Heart left ventricle (tissue), 16 donors: ENCODE measurements at regions not wholly inside any gene's neighbourhood (a gene's known extent, or its start where the extent isn't known, plus 50 kb on each side); places are given as distances from the start of the nearest gene placed in this dataset.

Source experiments
- ATAC-seq, 4 donors: fragments of 200-7000 bp; cut with Tn5 transposase; one replicate each; pipeline ENCODE4 v1.9.1; 2020 to 2022; ENCODE audit warnings: moderate library complexity in 4 of 4, mild to moderate bottlenecking in 3 of 4, moderate number of reproducible peaks in 1 of 4
- DNase-seq, 5 donors: peaks; one replicate each; pipeline ENCODE4 v3.0.0-alpha.2; 2020
- H3K27ac ChIP-seq, 12 donors: fragments of 200-600 bp; sonication (generic) in 4 of 12; one replicate each; pipeline versions ENCODE4 v1.5.0 to v1.8.0; 2016 to 2022; ENCODE audit warnings: mild to moderate bottlenecking in 2 of 12
- H3K27me3 ChIP-seq, 9 donors: fragments of 200-600 bp; sonication (generic) in 2 of 9; one replicate each; pipeline versions ENCODE4 v1.5.1 to v1.8.0; 2016 to 2022; ENCODE audit warnings: mild to moderate bottlenecking in 3 of 9
- H3K36me3 ChIP-seq, 9 donors: fragments of 200-600 bp; sonication (generic) in 2 of 9; one replicate each; pipeline versions ENCODE4 v1.5.0 to v1.8.0; 2018 to 2022; ENCODE audit warnings: mild to moderate bottlenecking in 2 of 9
- H3K4me1 ChIP-seq, 12 donors: fragments of 200-600 bp; sonication (generic) in 4 of 12; one replicate each; pipeline versions ENCODE4 v1.5.0 to v1.8.0; 2016 to 2022; ENCODE audit warnings: mild to moderate bottlenecking in 3 of 12
- H3K4me3 ChIP-seq, 12 donors: fragments of 200-600 bp; sonication (generic) in 4 of 12; one replicate each; pipeline versions ENCODE4 v1.5.0 to v1.8.0; 2017 to 2022; ENCODE audit warnings: mild to moderate bottlenecking in 9 of 12, moderate library complexity in 4 of 12
- H3K9me3 ChIP-seq, 12 donors: fragments of 200-600 bp; sonication (generic) in 4 of 12; one replicate each; pipeline versions ENCODE4 v1.5.0 to v1.8.0; 2016 to 2022; ENCODE audit warnings: mild to moderate bottlenecking in 1 of 12
- POLR2A ChIP-seq, 2 donors: fragments of 450-650 bp; IDR thresholded peaks; one replicate each; pipeline ENCODE4 v1.6.1; 2017; ENCODE audit warnings: antibody characterized with exemption in 2 of 2, mild to moderate bottlenecking in 2 of 2, moderate library complexity in 2 of 2
- WGBS, 4 donors: extraction: QIAGEN DNeasy Blood & Tissue Kit in 2 of 4; methylation state at CpG; one replicate each; pipeline versions ENCODE4 v1.1.5 to v1.1.7; 2013 to 2018; 5-methylcytosine and 5-hydroxymethylcytosine counted together
- intact Hi-C, 10 donors: fragments of 100-400 bp; cut with DNase I; formaldehyde crosslinking; loops; one replicate each; pipeline versions ENCODE4 v1.11.1 to v1.14.2; 2022
- TF ChIP-seq, protein P1 (sequence below), 12 donors: fragments of 200-600 bp; sonication (generic) in 4 of 12; IDR thresholded peaks; one replicate each; pipeline versions ENCODE4 v1.5.0 to v1.8.0; 2018 to 2022; ENCODE audit warnings: antibody characterized with exemption in 12 of 12, mild to moderate bottlenecking in 5 of 12
- donor health status: ischemic (EF 13 %, LVEDD 7.1; RV severe dilation, severe dysfunction).
- donor health status: healthy with polysubstance abuse.
- donor health status: DM: no; HTN: yes; CAD: no.
- donor health status: DM: no; HTN: no; CAD: no.
- donor health status: ischemic (EF 25% LVEDD 6.9; RV normal size, moderate dysfunction).
- donor health status: ischemic (EF 25% LVEDD 5.7; RV mildly dilated, moderate dysfunction).
- donor health status: healthy.
- donor health status: DM: yes; HTN: yes; CAD: no.
- donor health status: ischemic (EF 35%, LVEDD 5.7; RV mildly dilated, moderate dysfunction).
- donor health status: nonischemic (EF 11% LVEDD 7.7; RV severe dilation, severe dysfunction).
- donor health status: DM: yes; HTN: yes; CAD: no.
- donor health status: PGD.
- donor health status: ischemic (EF 29% LVEDD 5.4; RV normal size, mild dysfunction).
- donor health status: nonischemic (EF 23%, LVEDD 6.1; RV moderate dilation, normal function).

DNA sequence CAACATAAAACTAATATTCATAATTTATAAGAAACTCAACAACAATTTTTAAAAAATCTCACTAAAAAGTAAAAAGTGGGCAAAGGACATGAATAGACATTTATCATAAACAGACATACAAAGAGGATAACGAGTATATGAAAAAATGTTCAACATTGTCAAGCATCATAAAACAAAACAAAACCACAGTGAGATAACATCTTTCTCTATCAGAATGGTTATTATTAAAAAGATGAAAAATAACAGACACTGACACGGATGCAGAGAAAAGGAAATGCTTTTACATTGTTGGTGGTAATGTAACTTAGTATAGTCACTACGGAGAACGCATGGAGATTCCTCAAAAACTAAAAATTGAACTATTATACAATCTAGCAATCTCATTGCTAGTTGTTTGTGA lies 813.0 kb downstream of the LUZP2 start:
- ATAC-seq (no peak), DNase-seq (no peak)
- 77 to 80% (median 78%) methylated on average over 4 of the region's 4 CpGs for WGBS, 4 donors
- H3K4me1 ChIP-seq, result no peaks in the 10 kb centered on the region
- intact Hi-C loops, result no loop called here
- TF ChIP-seq POLR2A (IDR thresholded peaks at IDR 0.05), result no peak
- TF ChIP-seq, protein P1, sequence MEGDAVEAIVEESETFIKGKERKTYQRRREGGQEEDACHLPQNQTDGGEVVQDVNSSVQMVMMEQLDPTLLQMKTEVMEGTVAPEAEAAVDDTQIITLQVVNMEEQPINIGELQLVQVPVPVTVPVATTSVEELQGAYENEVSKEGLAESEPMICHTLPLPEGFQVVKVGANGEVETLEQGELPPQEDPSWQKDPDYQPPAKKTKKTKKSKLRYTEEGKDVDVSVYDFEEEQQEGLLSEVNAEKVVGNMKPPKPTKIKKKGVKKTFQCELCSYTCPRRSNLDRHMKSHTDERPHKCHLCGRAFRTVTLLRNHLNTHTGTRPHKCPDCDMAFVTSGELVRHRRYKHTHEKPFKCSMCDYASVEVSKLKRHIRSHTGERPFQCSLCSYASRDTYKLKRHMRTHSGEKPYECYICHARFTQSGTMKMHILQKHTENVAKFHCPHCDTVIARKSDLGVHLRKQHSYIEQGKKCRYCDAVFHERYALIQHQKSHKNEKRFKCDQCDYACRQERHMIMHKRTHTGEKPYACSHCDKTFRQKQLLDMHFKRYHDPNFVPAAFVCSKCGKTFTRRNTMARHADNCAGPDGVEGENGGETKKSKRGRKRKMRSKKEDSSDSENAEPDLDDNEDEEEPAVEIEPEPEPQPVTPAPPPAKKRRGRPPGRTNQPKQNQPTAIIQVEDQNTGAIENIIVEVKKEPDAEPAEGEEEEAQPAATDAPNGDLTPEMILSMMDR (IDR thresholded peaks at IDR 0.05), result no peak
- no peaks in the 10 kb centered on the region for H3K27me3 ChIP-seq
- H3K4me3 ChIP-seq, result no peak overlapping the region
- H3K9me3 ChIP-seq, result peaks cover 0 to 17% (median 0%) of the 10 kb centered on the region in 12 donors
- no peak overlapping the region for H3K27ac ChIP-seq
- no peaks in the 10 kb centered on the region for H3K36me3 ChIP-seq

DNA sequence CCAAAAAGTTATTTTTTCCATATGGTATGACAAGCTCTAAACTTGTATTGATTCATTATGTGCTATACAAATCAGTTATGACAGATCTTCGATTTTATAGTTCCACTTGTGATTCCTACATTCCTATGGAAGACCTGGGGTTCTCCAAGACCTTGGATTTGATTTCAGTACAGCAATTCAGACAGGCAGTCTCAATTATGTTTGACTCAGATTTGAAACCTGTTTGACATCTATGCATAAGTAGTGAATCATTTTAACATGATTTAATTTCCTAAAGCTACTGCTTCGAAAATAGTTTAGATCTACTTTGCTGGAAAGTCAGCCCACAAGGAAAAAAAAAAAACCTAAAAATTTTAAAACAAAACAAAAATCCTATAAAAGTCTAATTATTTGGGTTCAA lies 820.4 kb downstream of the LUZP2 start:
- no peak for DNase-seq
- 81 to 86% (median 83%) methylated on average over 2 of the region's 2 CpGs for WGBS, 4 donors
- ATAC-seq, result no peak
- intact Hi-C loops, result no loop called here
- Histone ChIP-seq H3K4me1 (no peaks in the 10 kb centered on the region), H3K27me3 (no peaks in the 10 kb centered on the region), H3K9me3 (no peaks in the 10 kb centered on the region), H3K4me3 (no peak overlapping the region), H3K36me3 (no peaks in the 10 kb centered on the region), H3K27ac (no peak overlapping the region)
- TF ChIP-seq, protein P1 (IDR thresholded peaks at IDR 0.05), result no peak
- no peak for TF ChIP-seq POLR2A (IDR thresholded peaks at IDR 0.05)

DNA sequence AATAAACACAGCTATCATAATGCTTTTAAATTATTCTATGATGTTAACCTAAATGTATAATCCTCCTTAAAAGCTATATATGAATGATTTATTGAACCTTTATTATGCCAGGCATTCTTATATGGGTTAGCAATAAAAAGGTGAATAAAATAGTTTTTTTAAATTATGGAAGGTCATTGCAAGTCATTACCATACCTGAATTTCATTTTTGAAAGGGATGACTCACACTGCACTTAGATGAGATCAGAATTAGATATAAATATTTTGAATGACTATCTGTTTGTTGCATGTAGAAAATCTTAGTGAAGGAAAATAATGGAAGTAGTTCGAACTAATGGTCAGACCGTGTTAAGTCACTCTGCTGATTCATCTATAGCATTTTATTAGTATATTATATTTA lies 822.3 kb downstream of the LUZP2 start:
- no peaks in the 10 kb centered on the region for H3K36me3 ChIP-seq
- no peak for TF ChIP-seq POLR2A (IDR thresholded peaks at IDR 0.05)
- TF ChIP-seq, protein P1 (IDR thresholded peaks at IDR 0.05), result no peak
- 87 to 92% (median 90%) methylated on average over 2 of the region's 2 CpGs for WGBS, 4 donors
- H3K27ac ChIP-seq, result no peak overlapping the region
- intact Hi-C loops, result no loop called here
- H3K27me3 ChIP-seq, result no peaks in the 10 kb centered on the region
- no peaks in the 10 kb centered on the region for H3K9me3 ChIP-seq
- H3K4me3 ChIP-seq, result no peak overlapping the region
- no peaks in the 10 kb centered on the region for H3K4me1 ChIP-seq
- no peak for ATAC-seq
- DNase-seq, result no peak

DNA sequence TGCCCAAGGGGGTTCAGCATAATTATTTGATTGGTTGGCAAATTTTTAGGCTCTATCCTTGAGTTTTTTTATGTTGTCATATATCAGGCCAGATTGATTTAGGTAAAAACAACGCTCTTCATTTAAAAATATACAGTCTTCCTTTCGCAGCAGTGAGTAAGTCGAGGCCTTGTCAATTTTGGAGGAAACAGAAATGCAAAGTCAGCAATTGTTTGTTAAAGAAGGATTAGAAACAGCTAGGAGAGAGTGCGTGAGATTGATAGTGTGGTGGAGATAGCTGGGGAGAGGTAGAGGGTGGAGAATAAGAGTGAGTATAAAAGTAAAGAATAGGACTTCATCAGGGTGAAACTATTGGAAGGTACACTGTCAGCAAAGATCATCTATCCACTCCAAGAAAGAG lies 830.8 kb downstream of the LUZP2 start:
- Histone ChIP-seq H3K27ac (no peak overlapping the region), H3K4me3 (no peak overlapping the region), H3K4me1 (no peaks in the 10 kb centered on the region), H3K27me3 (no peaks in the 10 kb centered on the region), H3K36me3 (no peaks in the 10 kb centered on the region), H3K9me3 (no peaks in the 10 kb centered on the region)
- ATAC-seq (no peak), DNase-seq (no peak)
- intact Hi-C loops, result no loop called here
- TF ChIP-seq, protein P1 (IDR thresholded peaks at IDR 0.05), result no peak
- no peak for TF ChIP-seq POLR2A (IDR thresholded peaks at IDR 0.05)
- 61 to 76% (median 63%) methylated on average over 4 of the region's 4 CpGs for WGBS, 4 donors
